Glutamatergic neuron (in vitro differentiated cells): ENCODE measurements at regions not wholly inside any gene's neighbourhood (a gene's known extent, or its start where the extent isn't known, plus 50 kb on each side); places are given as distances from the start of the nearest gene placed in this dataset.

Source experiments
- DNase-seq: peaks from one replicate; pipeline ENCODE4 v3.0.0; 2022
- H3K27ac Mint-ChIP-seq: one replicate; pipeline ENCODE4 v1.8.0; 2020; ENCODE audit warnings: mild to moderate bottlenecking, mixed read lengths, inconsistent platforms; ENCODE audit not compliant: unreplicated experiment
- H3K27me3 Mint-ChIP-seq: one replicate; pipeline ENCODE4 v1.8.0; 2020; ENCODE audit warnings: mild to moderate bottlenecking, moderate library complexity, mixed read lengths, inconsistent platforms; ENCODE audit not compliant: unreplicated experiment
- H3K36me3 Mint-ChIP-seq: one replicate; pipeline ENCODE4 v1.8.0; 2020; ENCODE audit warnings: mild to moderate bottlenecking, mixed read lengths, inconsistent platforms; ENCODE audit not compliant: unreplicated experiment
- H3K4me1 Mint-ChIP-seq: one replicate; pipeline ENCODE4 v1.8.0; 2020; ENCODE audit warnings: mild to moderate bottlenecking, low read depth, mixed read lengths, inconsistent platforms; ENCODE audit not compliant: unreplicated experiment
- H3K4me3 Mint-ChIP-seq: one replicate; pipeline ENCODE4 v1.8.0; 2020; ENCODE audit warnings: mild to moderate bottlenecking, mixed read lengths, inconsistent platforms; ENCODE audit not compliant: unreplicated experiment
- H3K9me3 Mint-ChIP-seq: one replicate; pipeline ENCODE4 v1.8.0; 2020; ENCODE audit warnings: mild to moderate bottlenecking, moderate library complexity, mixed read lengths, inconsistent platforms; ENCODE audit not compliant: unreplicated experiment
- TF ChIP-seq, protein P1 (sequence below): fragments of 200-600 bp; sonication (generic); IDR thresholded peaks from one replicate; pipeline ENCODE4 v1.5.0; 2021; ENCODE audit not compliant: partially characterized antibody, unreplicated experiment

DNA sequence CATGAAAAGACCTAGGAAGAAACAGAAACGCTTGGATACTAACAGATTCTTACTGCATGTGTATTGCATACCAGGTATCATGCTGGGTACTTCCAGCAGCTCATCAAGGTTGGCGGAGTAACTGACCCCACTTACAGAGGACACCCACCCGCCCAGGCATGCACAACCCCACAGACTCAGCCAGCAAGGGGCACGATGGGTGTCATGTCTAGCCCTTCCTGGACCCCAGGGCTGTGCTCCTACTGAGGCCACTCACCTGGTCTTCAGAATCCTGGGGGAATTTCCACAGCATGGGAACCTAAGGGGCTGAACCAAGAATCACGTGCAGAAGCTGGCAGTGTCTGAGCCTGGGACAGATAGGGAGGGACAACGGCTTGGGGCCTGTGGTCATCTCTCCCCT lies 134.1 kb upstream of the ZNF32 start:
- Mint-ChIP-seq H3K36me3 (peaks cover 5% of the 10 kb centered on the region), H3K9me3 (peaks cover 5% of the 10 kb centered on the region), H3K27ac (no peak overlapping the region), H3K4me1 (no peaks in the 10 kb centered on the region), H3K4me3 (no peak overlapping the region), H3K27me3 (peaks cover 1% of the 10 kb centered on the region)
- TF ChIP-seq, protein P1, sequence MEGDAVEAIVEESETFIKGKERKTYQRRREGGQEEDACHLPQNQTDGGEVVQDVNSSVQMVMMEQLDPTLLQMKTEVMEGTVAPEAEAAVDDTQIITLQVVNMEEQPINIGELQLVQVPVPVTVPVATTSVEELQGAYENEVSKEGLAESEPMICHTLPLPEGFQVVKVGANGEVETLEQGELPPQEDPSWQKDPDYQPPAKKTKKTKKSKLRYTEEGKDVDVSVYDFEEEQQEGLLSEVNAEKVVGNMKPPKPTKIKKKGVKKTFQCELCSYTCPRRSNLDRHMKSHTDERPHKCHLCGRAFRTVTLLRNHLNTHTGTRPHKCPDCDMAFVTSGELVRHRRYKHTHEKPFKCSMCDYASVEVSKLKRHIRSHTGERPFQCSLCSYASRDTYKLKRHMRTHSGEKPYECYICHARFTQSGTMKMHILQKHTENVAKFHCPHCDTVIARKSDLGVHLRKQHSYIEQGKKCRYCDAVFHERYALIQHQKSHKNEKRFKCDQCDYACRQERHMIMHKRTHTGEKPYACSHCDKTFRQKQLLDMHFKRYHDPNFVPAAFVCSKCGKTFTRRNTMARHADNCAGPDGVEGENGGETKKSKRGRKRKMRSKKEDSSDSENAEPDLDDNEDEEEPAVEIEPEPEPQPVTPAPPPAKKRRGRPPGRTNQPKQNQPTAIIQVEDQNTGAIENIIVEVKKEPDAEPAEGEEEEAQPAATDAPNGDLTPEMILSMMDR: no peak
- DNase-seq: no peak

DNA sequence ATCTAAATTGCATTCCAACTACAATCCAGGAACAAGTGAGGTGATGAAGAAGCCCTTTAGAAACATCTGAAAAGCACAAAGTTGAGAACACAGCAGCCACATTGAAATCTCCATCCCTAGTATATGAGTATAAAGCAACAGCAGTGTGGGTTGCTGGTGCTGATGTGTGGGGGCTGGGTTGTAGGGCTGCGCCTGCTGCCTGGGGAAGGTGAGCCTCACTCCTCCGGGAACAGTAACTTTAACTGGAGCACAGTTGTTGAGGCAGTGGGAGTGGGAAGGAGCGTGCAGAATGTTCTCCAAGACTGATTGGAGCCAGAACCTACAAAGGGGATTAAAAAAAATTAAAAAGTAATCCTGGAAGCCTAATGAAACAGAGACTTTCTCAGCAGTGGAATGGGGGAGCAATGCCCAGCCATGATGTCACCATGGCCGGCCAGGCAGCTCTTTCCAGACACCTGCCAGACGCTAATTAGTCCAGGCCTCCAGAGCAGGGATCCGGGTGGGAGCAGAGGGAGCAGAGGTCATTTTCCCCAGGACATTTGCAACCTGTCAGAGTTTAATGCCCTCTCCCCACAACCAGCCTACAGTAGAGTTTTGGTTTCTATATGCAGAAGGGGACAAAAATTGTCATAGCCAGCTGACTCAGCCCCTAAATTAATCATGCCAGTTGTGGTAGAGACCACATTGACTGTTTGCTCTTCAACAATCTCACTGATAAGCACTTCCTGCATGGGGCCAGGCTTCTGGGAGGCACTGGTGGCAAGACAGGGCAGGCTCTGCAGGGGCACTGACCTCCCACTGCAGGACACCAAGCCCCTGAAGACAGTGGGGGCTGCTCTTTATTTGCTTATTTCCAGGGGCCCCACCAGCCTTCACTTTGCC lies 133.0 kb upstream of the ZNF32 start:
- H3K27me3 Mint-ChIP-seq: peaks cover 2% of the 10 kb centered on the region
- TF ChIP-seq, protein P1: no peak
- peaks cover 7% of the 10 kb centered on the region for H3K9me3 Mint-ChIP-seq
- no peak for DNase-seq
- H3K36me3 Mint-ChIP-seq: peaks cover 5% of the 10 kb centered on the region
- H3K27ac Mint-ChIP-seq: no peak overlapping the region
- no peaks in the 10 kb centered on the region for H3K4me1 Mint-ChIP-seq
- H3K4me3 Mint-ChIP-seq: no peak overlapping the region

DNA sequence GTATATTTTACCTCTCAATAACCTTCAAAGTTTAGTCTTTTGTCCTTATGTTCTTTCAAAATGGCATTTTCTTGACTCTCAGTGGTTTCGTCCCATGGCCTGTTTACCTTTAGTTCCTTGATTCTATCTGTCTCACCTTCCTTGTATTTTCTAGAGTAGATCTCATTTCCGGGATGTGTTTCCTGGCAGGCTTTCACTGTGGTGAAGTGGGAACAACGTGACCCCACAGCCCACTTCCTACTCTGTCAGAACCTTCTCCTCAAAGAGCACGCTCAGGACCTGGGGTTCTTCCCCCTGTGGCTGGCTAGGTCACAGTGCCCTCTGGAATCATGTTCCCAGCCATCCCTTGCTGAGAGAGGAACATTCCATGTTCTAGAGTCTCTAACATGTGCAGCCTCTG lies 129.9 kb upstream of the ZNF32 start:
- Mint-ChIP-seq H3K9me3 (peaks cover 5% of the 10 kb centered on the region), H3K4me1 (no peaks in the 10 kb centered on the region), H3K27me3 (peaks cover 2% of the 10 kb centered on the region), H3K4me3 (no peak overlapping the region), H3K36me3 (peaks cover 1% of the 10 kb centered on the region), H3K27ac (no peak overlapping the region)
- no peak for DNase-seq
- TF ChIP-seq, protein P1: no peak

DNA sequence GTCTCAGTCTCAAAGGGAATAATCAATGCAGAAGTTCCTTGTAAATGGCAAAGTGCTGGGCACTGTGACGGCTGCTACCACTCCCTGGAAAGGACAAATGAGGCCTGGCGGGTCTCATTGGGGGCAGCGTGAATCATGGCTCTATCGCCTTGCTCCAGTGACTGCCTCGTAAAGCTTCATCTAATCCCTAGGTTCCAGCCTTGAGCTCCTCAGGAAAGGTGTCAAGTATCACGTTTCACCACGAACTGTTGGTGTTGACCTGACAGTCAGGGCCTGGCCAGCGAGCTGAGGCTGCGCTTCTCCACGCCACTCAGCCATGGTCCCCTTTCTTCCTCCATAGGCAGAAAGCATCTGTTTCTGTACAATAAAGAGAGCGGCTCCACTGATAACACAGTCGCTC lies 126.7 kb upstream of the ZNF32 start:
- Mint-ChIP-seq H3K9me3 (peaks cover 2% of the 10 kb centered on the region), H3K27ac (no peak overlapping the region), H3K4me3 (no peak overlapping the region), H3K4me1 (no peaks in the 10 kb centered on the region), H3K27me3 (peaks cover 2% of the 10 kb centered on the region), H3K36me3 (no peaks in the 10 kb centered on the region)
- TF ChIP-seq, protein P1: no peak
- DNase-seq: no peak

DNA sequence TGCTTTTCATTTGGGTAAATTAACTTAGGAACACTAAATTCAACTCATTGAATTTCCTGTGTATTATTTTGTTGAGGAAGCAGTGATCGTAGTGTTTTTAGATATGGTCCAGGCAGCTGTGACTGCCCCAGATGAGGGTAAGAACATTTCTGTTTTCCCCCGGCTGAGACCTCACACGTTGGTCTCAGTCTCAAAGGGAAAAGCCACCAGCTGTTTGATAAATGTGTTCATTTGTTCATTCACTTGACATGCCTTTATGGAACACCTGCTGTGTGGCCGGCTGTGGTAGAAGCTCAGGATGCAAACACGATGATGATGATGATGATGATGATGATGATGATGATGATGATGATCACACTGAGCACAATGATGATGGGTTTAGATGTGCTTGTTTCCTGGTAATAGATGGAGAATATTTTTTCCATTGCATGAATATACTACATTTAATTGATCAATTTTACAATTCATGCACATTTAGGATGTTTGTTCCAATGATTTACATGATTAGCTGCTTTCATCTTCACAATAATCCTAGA lies 125.6 kb upstream of the ZNF32 start:
- H3K4me1 Mint-ChIP-seq: no peaks in the 10 kb centered on the region
- no peak overlapping the region for H3K4me3 Mint-ChIP-seq
- TF ChIP-seq, protein P1: no peak
- H3K9me3 Mint-ChIP-seq: peaks cover 2% of the 10 kb centered on the region
- no peaks in the 10 kb centered on the region for H3K36me3 Mint-ChIP-seq
- no peak overlapping the region for H3K27ac Mint-ChIP-seq
- no peak for DNase-seq
- peaks cover 2% of the 10 kb centered on the region for H3K27me3 Mint-ChIP-seq
